WTC11 (cell line): ENCODE measurements at regions not wholly inside any gene's neighbourhood (a gene's known extent, or its start where the extent isn't known, plus 50 kb on each side); places are given as distances from the start of the nearest gene placed in this dataset.

Experiments
- ATAC-seq: fragments of 200-7000 bp; cut with Tn5 transposase; 2 replicates; pipeline ENCODE4 v1.10.0; 2021; ENCODE audit warnings: mild to moderate bottlenecking, moderate library complexity
- CTCF ChIA-PET: fragments of 300-600 bp; sonication (Branson Sonifier 250); formaldehyde crosslinking; loops from one replicate; lab custom pipeline; 2021; ENCODE audit warnings: antibody characterized with exemption; lab: Charles Lee
- POLR2A ChIA-PET: fragments of 350-600 bp; sonication (Branson Sonifier 250); formaldehyde crosslinking; loops from one replicate; lab custom pipeline; 2021; ENCODE audit warnings: antibody characterized with exemption; lab: Charles Lee
- DNase-seq: peaks from one replicate; pipeline ENCODE4 v3.0.0; 2021; ENCODE audit warnings: low spot score
- H3K27ac Mint-ChIP-seq: 2 replicates; pipeline ENCODE4 v1.8.0; 2021; ENCODE audit warnings: mixed read lengths
- H3K27me3 Mint-ChIP-seq: 2 replicates; pipeline ENCODE4 v1.8.0; 2021; ENCODE audit warnings: low read depth, mild to moderate bottlenecking, moderate library complexity, mixed read lengths
- H3K36me3 Mint-ChIP-seq: 2 replicates; pipeline ENCODE4 v1.8.0; 2021; ENCODE audit warnings: mixed read lengths
- H3K4me1 Mint-ChIP-seq: 2 replicates; pipeline ENCODE4 v1.8.0; 2022; ENCODE audit warnings: mixed read lengths
- H3K4me3 Mint-ChIP-seq: 2 replicates; pipeline ENCODE4 v1.8.0; 2021; ENCODE audit warnings: mild to moderate bottlenecking, moderate library complexity, mixed read lengths
- H3K9me3 Mint-ChIP-seq: 2 replicates; pipeline ENCODE4 v1.8.0; 2021; ENCODE audit warnings: mixed read lengths
- AFF4 ChIP-seq: sonication (generic); formaldehyde crosslinking; IDR thresholded peaks from 2 replicates; pipeline ENCODE4 v1.8.1; 2023; ENCODE audit warnings: mild to moderate bottlenecking, missing genetic modification reagents, borderline replicate concordance
- CBFB ChIP-seq: sonication (generic); formaldehyde crosslinking; IDR thresholded peaks from 2 replicates; pipeline ENCODE4 v1.8.1; 2022; ENCODE audit warnings: mild to moderate bottlenecking, low read depth, missing genetic modification reagents
- E2F5 ChIP-seq: sonication (generic); formaldehyde crosslinking; IDR thresholded peaks from 2 replicates; pipeline ENCODE4 v1.8.1; 2022; ENCODE audit warnings: mild to moderate bottlenecking, moderate library complexity, missing genetic modification reagents
- ELF4 ChIP-seq: sonication (generic); formaldehyde crosslinking; IDR thresholded peaks from 2 replicates; pipeline ENCODE4 v1.8.1; 2022; ENCODE audit warnings: low read depth, mild to moderate bottlenecking, moderate library complexity, missing genetic modification reagents
- ERG ChIP-seq: fragments of 250-450 bp; sonication (Bioruptor Pico); IDR thresholded peaks from 2 replicates; pipeline ENCODE4 v1.8.0; 2021; ENCODE audit warnings: mild to moderate bottlenecking
- HMGA2 ChIP-seq: fragments of 250-450 bp; sonication (Bioruptor Pico); IDR thresholded peaks from 2 replicates; pipeline ENCODE4 v1.4.0; 2021; ENCODE audit warnings: mild to moderate bottlenecking, moderate library complexity
- IRF1 ChIP-seq: sonication (generic); formaldehyde crosslinking; IDR thresholded peaks from 2 replicates; pipeline ENCODE4 v1.8.0; 2023; ENCODE audit warnings: missing genetic modification reagents
- JUN ChIP-seq: sonication (generic); formaldehyde crosslinking; IDR thresholded peaks from 2 replicates; pipeline ENCODE4 v1.8.0; 2023; ENCODE audit warnings: mild to moderate bottlenecking, missing genetic modification reagents
- MAX ChIP-seq: sonication (generic); formaldehyde crosslinking; IDR thresholded peaks from 2 replicates; pipeline ENCODE4 v1.8.0; 2022; ENCODE audit warnings: mild to moderate bottlenecking, missing genetic modification reagents
- MLX ChIP-seq: sonication (generic); formaldehyde crosslinking; IDR thresholded peaks from 2 replicates; pipeline ENCODE4 v1.8.1; 2023; ENCODE audit warnings: mild to moderate bottlenecking, missing genetic modification reagents, moderate library complexity
- NFATC4 ChIP-seq: fragments of 250-450 bp; sonication (Bioruptor Pico); IDR thresholded peaks from 2 replicates; pipeline ENCODE4 v1.9.0; 2021; ENCODE audit warnings: mild to moderate bottlenecking
- OVOL2 ChIP-seq: fragments of 250-450 bp; sonication (Bioruptor Pico); IDR thresholded peaks from 2 replicates; pipeline ENCODE4 v1.9.0; 2021; ENCODE audit warnings: mild to moderate bottlenecking, borderline replicate concordance
- PRDM15 ChIP-seq: sonication (generic); formaldehyde crosslinking; IDR thresholded peaks from 2 replicates; pipeline ENCODE4 v1.8.0; 2022; ENCODE audit warnings: missing genetic modification reagents
- RELA ChIP-seq: sonication (generic); formaldehyde crosslinking; IDR thresholded peaks from 2 replicates; pipeline ENCODE4 v1.8.1; 2022; ENCODE audit warnings: missing genetic modification reagents, mild to moderate bottlenecking, borderline replicate concordance
- TCF7 ChIP-seq: sonication (generic); formaldehyde crosslinking; IDR thresholded peaks from 2 replicates; pipeline ENCODE4 v1.8.0; 2022; ENCODE audit warnings: mild to moderate bottlenecking, low read depth, missing genetic modification reagents, moderate library complexity
- TEAD4 ChIP-seq: sonication (generic); formaldehyde crosslinking; IDR thresholded peaks from 2 replicates; pipeline ENCODE4 v1.8.0; 2022; ENCODE audit warnings: mild to moderate bottlenecking, missing genetic modification reagents
- ZNF138 ChIP-seq: sonication (generic); formaldehyde crosslinking; conservative IDR thresholded peaks from 2 replicates; pipeline ENCODE4 v1.8.1; 2022; ENCODE audit warnings: mild to moderate bottlenecking, moderate library complexity, missing genetic modification reagents
- ZNF232 ChIP-seq: sonication (generic); formaldehyde crosslinking; IDR thresholded peaks from 2 replicates; pipeline ENCODE4 v1.8.0; 2022; ENCODE audit warnings: mild to moderate bottlenecking, missing genetic modification reagents
- ZNF512 ChIP-seq: sonication (generic); formaldehyde crosslinking; IDR thresholded peaks from 2 replicates; pipeline ENCODE4 v1.8.1; 2022; ENCODE audit warnings: missing genetic modification reagents, borderline replicate concordance

- no peak for TF ChIP-seq PRDM15 (CRISPR knock-in tag)
- no peak for TF ChIP-seq IRF1
Measured at GRCh38 chr12:92059960-92060359, 85.7 kb downstream of the BTG1 start (continued).

GRCh38 chr12:92058664-92059063, 87.0 kb downstream of the BTG1 start:
- H3K27ac Mint-ChIP-seq: no peak overlapping the region
- ATAC-seq: no peak
- POLR2A ChIA-PET: no interaction called here
- TF ChIP-seq ERG (CRISPR knock-in tag) (no peak), ELF4 (CRISPR knock-in tag) (no peak), RELA (no peak), MLX (no peak), MAX (CRISPR knock-in tag) (no peak), JUN (CRISPR knock-in tag) (no peak), E2F5 (CRISPR knock-in tag) (no peak), ZNF138 (no peak), ZNF512 (CRISPR knock-in tag) (no peak), TCF7 (CRISPR knock-in tag) (no peak), NFATC4 (CRISPR knock-in tag) (no peak), OVOL2 (CRISPR knock-in tag) (no peak), ZNF232 (no peak), AFF4 (CRISPR knock-in tag) (no peak), HMGA2 (no peak), TEAD4 (CRISPR knock-in tag) (no peak), PRDM15 (CRISPR knock-in tag) (no peak), CBFB (CRISPR knock-in tag) (no peak)

More at GRCh38 chr12:92058664-92059063, 87.0 kb downstream of the BTG1 start:
- Mint-ChIP-seq H3K9me3 (peaks cover 13% of the 10 kb centered on the region), H3K4me3 (no peak overlapping the region), H3K27me3 (no peaks in the 10 kb centered on the region), H3K36me3 (peaks cover 7% of the 10 kb centered on the region; the same call in 1 of the 2 replicates), H3K4me1 (peaks cover 25% of the 10 kb centered on the region)
- CTCF ChIA-PET: no interaction called here
- no peak for DNase-seq
